ENCODE measurements at regions not wholly inside any gene's neighbourhood (a gene's known extent, or its start where the extent isn't known, plus 50 kb on each side); places are given as distances from the start of the nearest gene placed in this dataset.

- Histone ChIP-seq H3K27ac (ENCODE audit: low read length) (no peak overlapping the region), H3K4me3 (ENCODE audit: low read length) (no peak overlapping the region), H3K9me3 (ENCODE audit: control insufficient read depth, low read depth, low read length) (no peaks in the 10 kb centered on the region), H3K27me3 (ENCODE audit: control insufficient read depth, insufficient read depth, low read length) (no peaks in the 10 kb centered on the region), H3K4me1 (ENCODE audit: control insufficient read depth, insufficient read depth, low read length) (no peaks in the 10 kb centered on the region), H3K36me3 (ENCODE audit: control insufficient read depth, insufficient read depth, low read length) (no peaks in the 10 kb centered on the region)
- no CpG with 5 or more reads among the region's 3 CpGs for WGBS (ENCODE audit: insufficient coverage, low lambda C conversion rate)
- DNase-seq = no peak
Observed at GRCh38 chr11:36751996-36752395, 154.0 kb upstream of the RAG2 start.

GRCh38 chr11:36751335-36751781, 153.3 kb upstream of the RAG2 start:
- no peak overlapping the region for H3K4me3 ChIP-seq (ENCODE audit: low read length)
- H3K27me3 ChIP-seq (ENCODE audit: control insufficient read depth, insufficient read depth, low read length) = no peaks in the 10 kb centered on the region
- peak; percentile 23 to 63 for DNase-seq
- no CpG with 5 or more reads among the region's 4 CpGs for WGBS (ENCODE audit: insufficient coverage, low lambda C conversion rate)
- no peaks in the 10 kb centered on the region for H3K9me3 ChIP-seq (ENCODE audit: control insufficient read depth, low read depth, low read length)
- H3K4me1 ChIP-seq (ENCODE audit: control insufficient read depth, insufficient read depth, low read length) = no peaks in the 10 kb centered on the region
- H3K27ac ChIP-seq (ENCODE audit: low read length) = no peak overlapping the region
- H3K36me3 ChIP-seq (ENCODE audit: control insufficient read depth, insufficient read depth, low read length) = no peaks in the 10 kb centered on the region

GRCh38 chr11:36750349-36750748, 152.3 kb upstream of the RAG2 start:
- Histone ChIP-seq H3K9me3 (ENCODE audit: control insufficient read depth, low read depth, low read length) (no peaks in the 10 kb centered on the region), H3K4me1 (ENCODE audit: control insufficient read depth, insufficient read depth, low read length) (no peaks in the 10 kb centered on the region), H3K4me3 (ENCODE audit: low read length) (no peak overlapping the region), H3K27ac (ENCODE audit: low read length) (no peak overlapping the region), H3K36me3 (ENCODE audit: control insufficient read depth, insufficient read depth, low read length) (no peaks in the 10 kb centered on the region), H3K27me3 (ENCODE audit: control insufficient read depth, insufficient read depth, low read length) (no peaks in the 10 kb centered on the region)
- DNase-seq = no peak
- no CpG with 5 or more reads among the region's 1 CpG for WGBS (ENCODE audit: insufficient coverage, low lambda C conversion rate)

GRCh38 chr11:36748836-36749235, 150.8 kb upstream of the RAG2 start:
- no CpG with 5 or more reads among the region's 2 CpGs for WGBS (ENCODE audit: insufficient coverage, low lambda C conversion rate)
- H3K4me3 ChIP-seq (ENCODE audit: low read length) = no peak overlapping the region
- no peak overlapping the region for H3K27ac ChIP-seq (ENCODE audit: low read length)
- no peaks in the 10 kb centered on the region for H3K9me3 ChIP-seq (ENCODE audit: control insufficient read depth, low read depth, low read length)
- H3K36me3 ChIP-seq (ENCODE audit: control insufficient read depth, insufficient read depth, low read length) = no peaks in the 10 kb centered on the region
- DNase-seq = no peak
- H3K27me3 ChIP-seq (ENCODE audit: control insufficient read depth, insufficient read depth, low read length) = peaks cover 3% of the 10 kb centered on the region
- H3K4me1 ChIP-seq (ENCODE audit: control insufficient read depth, insufficient read depth, low read length) = no peaks in the 10 kb centered on the region

- peaks cover 7% of the 10 kb centered on the region for H3K27me3 ChIP-seq (ENCODE audit: control insufficient read depth, insufficient read depth, low read length)
- peak; percentile 79 to 92 for DNase-seq
- H3K4me3 ChIP-seq (ENCODE audit: low read length) = no peak overlapping the region
- H3K27ac ChIP-seq (ENCODE audit: low read length) = no peak overlapping the region
- no peaks in the 10 kb centered on the region for H3K36me3 ChIP-seq (ENCODE audit: control insufficient read depth, insufficient read depth, low read length)
- WGBS (ENCODE audit: insufficient coverage, low lambda C conversion rate) = no CpG with 5 or more reads among the region's 7 CpGs
- no peaks in the 10 kb centered on the region for H3K9me3 ChIP-seq (ENCODE audit: control insufficient read depth, low read depth, low read length)
- H3K4me1 ChIP-seq (ENCODE audit: control insufficient read depth, insufficient read depth, low read length) = no peaks in the 10 kb centered on the region
Observed at GRCh38 chr11:36746886-36747710, 149.1 kb upstream of the RAG2 start.

GRCh38 chr11:36744375-36745168, 146.5 kb upstream of the RAG2 start:
- Histone ChIP-seq H3K4me3 (ENCODE audit: low read length) (no peak overlapping the region), H3K27ac (ENCODE audit: low read length) (no peak overlapping the region), H3K9me3 (ENCODE audit: control insufficient read depth, low read depth, low read length) (no peaks in the 10 kb centered on the region), H3K27me3 (ENCODE audit: control insufficient read depth, insufficient read depth, low read length) (peaks cover 7% of the 10 kb centered on the region), H3K4me1 (ENCODE audit: control insufficient read depth, insufficient read depth, low read length) (no peaks in the 10 kb centered on the region), H3K36me3 (ENCODE audit: control insufficient read depth, insufficient read depth, low read length) (no peaks in the 10 kb centered on the region)
- DNase-seq = peak; percentile 19 to 31
- 90% methylated on average over 2 of the region's 11 CpGs for WGBS (ENCODE audit: insufficient coverage, low lambda C conversion rate)

- Histone ChIP-seq H3K4me1 (ENCODE audit: control insufficient read depth, insufficient read depth, low read length) (no peaks in the 10 kb centered on the region), H3K36me3 (ENCODE audit: control insufficient read depth, insufficient read depth, low read length) (no peaks in the 10 kb centered on the region), H3K27me3 (ENCODE audit: control insufficient read depth, insufficient read depth, low read length) (peaks cover 7% of the 10 kb centered on the region), H3K27ac (ENCODE audit: low read length) (no peak overlapping the region), H3K4me3 (ENCODE audit: low read length) (no peak overlapping the region), H3K9me3 (ENCODE audit: control insufficient read depth, low read depth, low read length) (no peaks in the 10 kb centered on the region)
- DNase-seq = no peak
- 100% methylated on average over 1 of the region's 2 CpGs for WGBS (ENCODE audit: insufficient coverage, low lambda C conversion rate)
Observed at GRCh38 chr11:36743039-36743438, 145.0 kb upstream of the RAG2 start.

- no peaks in the 10 kb centered on the region for H3K36me3 ChIP-seq (ENCODE audit: control insufficient read depth, insufficient read depth, low read length)
- H3K27ac ChIP-seq (ENCODE audit: low read length) = no peak overlapping the region
- H3K4me3 ChIP-seq (ENCODE audit: low read length) = no peak overlapping the region
- no peaks in the 10 kb centered on the region for H3K9me3 ChIP-seq (ENCODE audit: control insufficient read depth, low read depth, low read length)
- no peak for DNase-seq
- no peaks in the 10 kb centered on the region for H3K4me1 ChIP-seq (ENCODE audit: control insufficient read depth, insufficient read depth, low read length)
- peaks cover 7% of the 10 kb centered on the region for H3K27me3 ChIP-seq (ENCODE audit: control insufficient read depth, insufficient read depth, low read length)
Observed at GRCh38 chr11:36741515-36741914, 143.5 kb upstream of the RAG2 start.

- Histone ChIP-seq H3K4me1 (ENCODE audit: control insufficient read depth, insufficient read depth, low read length) (no peaks in the 10 kb centered on the region), H3K9me3 (ENCODE audit: control insufficient read depth, low read depth, low read length) (no peaks in the 10 kb centered on the region), H3K36me3 (ENCODE audit: control insufficient read depth, insufficient read depth, low read length) (no peaks in the 10 kb centered on the region), H3K27ac (ENCODE audit: low read length) (no peak overlapping the region), H3K4me3 (ENCODE audit: low read length) (no peak overlapping the region), H3K27me3 (ENCODE audit: control insufficient read depth, insufficient read depth, low read length) (peaks cover 2% of the 10 kb centered on the region)
- DNase-seq = no peak
- 67% methylated on average over 1 of the region's 3 CpGs for WGBS (ENCODE audit: insufficient coverage, low lambda C conversion rate)
Observed at GRCh38 chr11:36738292-36738861, 140.3 kb upstream of the RAG2 start.

- no peaks in the 10 kb centered on the region for H3K9me3 ChIP-seq (ENCODE audit: control insufficient read depth, low read depth, low read length)
- no peak for DNase-seq
- no peaks in the 10 kb centered on the region for H3K4me1 ChIP-seq (ENCODE audit: control insufficient read depth, insufficient read depth, low read length)
- WGBS (ENCODE audit: insufficient coverage, low lambda C conversion rate) = 93% methylated on average over 3 of the region's 3 CpGs
- no peaks in the 10 kb centered on the region for H3K36me3 ChIP-seq (ENCODE audit: control insufficient read depth, insufficient read depth, low read length)
- no peak overlapping the region for H3K27ac ChIP-seq (ENCODE audit: low read length)
- H3K27me3 ChIP-seq (ENCODE audit: control insufficient read depth, insufficient read depth, low read length) = no peaks in the 10 kb centered on the region
- no peak overlapping the region for H3K4me3 ChIP-seq (ENCODE audit: low read length)
Observed at GRCh38 chr11:36736103-36736502, 138.1 kb upstream of the RAG2 start.
